Renal pelvis (tissue), 1 donor: ENCODE measurements at regions not wholly inside any gene's neighbourhood (a gene's known extent, or its start where the extent isn't known, plus 50 kb on each side); places are given as distances from the start of the nearest gene placed in this dataset.
"Not testable (repeated sequence)": the region's sequence is repeated elsewhere in the genome, so short reads cannot be mapped to it uniquely, and the experiment has no call there.

Experiments
- DNase-seq: peaks from one replicate; pipeline ENCODE4 v3.0.0-alpha.2; 2013

DNA sequence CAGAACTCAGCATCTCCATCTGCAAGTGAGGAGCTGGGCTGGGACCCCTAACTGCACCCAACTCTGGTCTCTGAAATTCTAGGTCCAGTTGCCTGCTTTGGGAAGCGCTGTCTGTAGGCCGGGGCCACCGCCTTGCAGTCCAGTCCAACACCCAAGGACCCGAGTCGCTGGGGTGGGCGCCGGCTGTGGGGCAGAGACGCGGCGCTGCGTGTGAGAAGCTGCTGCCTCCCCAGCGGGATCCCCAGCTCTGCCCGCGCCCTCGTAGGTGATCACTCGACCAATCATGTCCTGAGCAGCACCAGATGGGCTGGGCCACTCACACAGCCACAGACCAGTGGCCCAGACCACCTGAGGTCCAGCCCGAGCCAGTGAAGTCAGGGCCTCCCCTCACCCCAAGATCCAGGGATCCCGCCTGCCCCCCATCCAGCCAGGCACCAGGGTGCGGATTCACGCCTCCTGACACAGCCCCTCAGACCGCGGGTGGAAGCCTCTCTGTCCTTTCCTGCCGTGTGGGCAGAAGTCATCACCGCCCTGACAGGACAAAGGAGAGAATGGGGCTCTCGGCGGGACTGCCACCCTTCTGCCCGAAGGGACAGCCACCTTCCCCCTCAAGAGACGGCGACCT is 67.4 kb upstream of the ADGRA1 start:
- no peak for DNase-seq

DNA sequence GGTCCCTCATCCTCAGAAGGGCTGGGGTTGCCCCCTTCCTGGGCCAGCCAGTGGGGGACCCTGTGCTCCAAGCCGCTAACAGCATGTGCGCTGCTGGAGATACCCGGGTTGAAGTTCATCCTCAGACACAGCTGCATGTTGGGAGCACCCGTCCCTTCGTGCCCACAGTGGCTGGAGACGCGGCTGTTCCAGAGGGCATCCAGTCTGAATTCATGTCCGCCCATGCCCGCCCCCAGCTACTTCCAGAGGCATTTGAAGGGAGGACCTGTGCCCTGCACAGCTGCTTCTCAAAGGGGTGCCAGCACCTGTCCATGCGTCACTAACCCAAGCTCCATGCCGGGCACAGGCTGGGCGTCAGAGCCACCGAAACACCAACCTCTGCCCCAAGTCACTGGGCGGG is 68.1 kb upstream of the ADGRA1 start:
- no peak for DNase-seq

DNA sequence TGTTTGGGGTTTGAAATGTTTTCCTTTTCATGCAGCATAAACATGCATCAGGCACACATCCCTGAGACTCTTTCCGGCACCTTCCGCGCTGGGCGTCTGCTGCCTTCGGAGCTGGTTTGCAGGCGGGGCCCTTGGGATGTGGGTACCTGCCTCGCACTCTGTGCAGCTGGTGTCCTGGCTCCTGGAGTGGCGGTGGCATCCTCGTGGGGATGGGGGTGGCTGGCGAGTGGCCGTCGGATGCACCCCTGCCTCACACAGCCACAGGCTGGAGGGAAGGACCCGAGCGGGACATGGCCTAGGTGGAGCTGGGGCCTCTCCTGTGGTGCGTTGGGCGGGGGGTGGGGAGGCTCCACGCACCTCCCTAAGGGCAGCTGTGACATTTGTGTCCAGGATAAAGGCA is 68.5 kb upstream of the ADGRA1 start:
- no peak for DNase-seq

- DNase-seq: no peak
Observed at GRCh38 chr10:133018491-133018890, 69.2 kb upstream of the ADGRA1 start.

GRCh38 chr10:133017203-133017601 is 70.5 kb upstream of the ADGRA1 start:
- DNase-seq: no peak

DNA sequence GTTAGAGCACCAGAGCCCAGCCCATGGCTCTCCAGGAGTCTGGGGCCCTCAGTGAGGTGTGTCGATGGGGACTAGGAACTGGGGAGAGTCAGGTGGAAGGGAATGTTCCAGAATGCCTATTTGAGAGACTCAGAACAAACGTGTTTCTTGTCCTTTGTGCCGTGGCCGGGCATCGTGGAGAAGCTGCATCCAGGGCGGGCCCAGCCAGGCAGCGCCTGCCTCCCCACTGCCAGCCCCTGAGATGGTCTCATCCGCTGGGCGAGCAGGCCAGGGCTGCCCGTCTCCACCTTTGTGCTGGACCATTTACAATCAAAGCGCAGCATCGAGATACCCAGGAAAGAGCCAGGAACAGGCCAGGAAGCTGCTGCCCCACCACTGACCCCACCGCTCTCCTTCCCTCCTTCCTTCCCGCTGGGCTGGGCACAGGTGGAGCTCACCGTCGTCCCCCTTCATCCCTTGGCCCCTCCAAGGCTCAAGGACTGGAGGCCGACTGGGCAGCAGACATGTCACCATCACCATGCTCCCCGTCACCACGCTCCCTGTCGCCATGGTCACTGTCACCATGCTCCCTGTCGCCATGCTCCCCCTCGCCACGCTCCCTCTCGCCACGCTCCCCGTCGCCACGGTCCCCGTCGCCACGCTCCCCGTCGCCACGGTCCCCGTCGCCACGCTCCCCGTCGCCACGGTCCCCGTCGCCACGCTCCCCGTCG is 71.1 kb upstream of the ADGRA1 start:
- no peak for DNase-seq

- DNase-seq: no peak
Observed at GRCh38 chr10:133015816-133016462, 71.8 kb upstream of the ADGRA1 start.

- no peak for DNase-seq
Observed at GRCh38 chr10:133015321-133015720, 72.4 kb upstream of the ADGRA1 start.

DNA sequence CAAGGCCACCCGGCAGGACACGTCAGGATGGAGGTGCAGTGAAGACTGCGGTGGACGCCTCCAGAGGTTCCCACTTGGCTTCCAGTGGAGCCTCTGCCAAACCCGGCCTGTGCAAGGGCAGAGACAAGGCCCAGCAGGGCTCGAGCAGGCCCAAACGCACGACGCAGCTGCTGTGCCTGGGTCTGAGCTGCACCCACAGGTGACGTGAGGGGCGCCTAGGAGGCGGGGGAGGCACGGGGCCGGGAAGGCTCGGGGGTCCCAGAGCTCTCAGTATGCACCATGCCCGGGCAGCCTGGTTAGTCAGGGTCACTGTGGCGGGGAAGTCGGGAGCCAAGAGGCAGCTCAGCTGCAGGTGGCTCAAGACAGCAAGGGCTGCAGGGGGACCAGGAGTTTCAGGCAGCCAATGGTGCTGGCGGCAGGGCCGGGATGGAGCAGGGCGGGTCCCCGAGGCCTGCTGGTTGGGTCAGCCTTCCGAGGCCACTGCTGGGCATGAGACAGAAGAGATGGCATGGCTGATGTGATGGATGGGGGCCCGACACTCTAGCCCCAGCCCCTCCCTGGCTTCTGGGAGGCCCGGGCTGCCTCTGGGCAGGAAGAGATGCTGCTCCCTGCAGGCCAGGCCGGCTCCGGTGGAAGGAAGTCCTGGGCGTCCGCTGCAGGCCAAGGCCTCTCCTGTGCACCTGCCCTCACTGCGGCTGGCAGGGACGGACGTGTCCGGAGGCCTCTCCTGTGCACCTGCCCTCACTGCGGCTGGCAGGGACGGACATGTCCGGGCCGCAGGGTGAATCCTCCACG is 72.2 kb upstream of the CFAP46 start:
- DNase-seq: no peak

GRCh38 chr10:133013463-133013862 is 71.1 kb upstream of the CFAP46 start:
- no peak for DNase-seq

DNA sequence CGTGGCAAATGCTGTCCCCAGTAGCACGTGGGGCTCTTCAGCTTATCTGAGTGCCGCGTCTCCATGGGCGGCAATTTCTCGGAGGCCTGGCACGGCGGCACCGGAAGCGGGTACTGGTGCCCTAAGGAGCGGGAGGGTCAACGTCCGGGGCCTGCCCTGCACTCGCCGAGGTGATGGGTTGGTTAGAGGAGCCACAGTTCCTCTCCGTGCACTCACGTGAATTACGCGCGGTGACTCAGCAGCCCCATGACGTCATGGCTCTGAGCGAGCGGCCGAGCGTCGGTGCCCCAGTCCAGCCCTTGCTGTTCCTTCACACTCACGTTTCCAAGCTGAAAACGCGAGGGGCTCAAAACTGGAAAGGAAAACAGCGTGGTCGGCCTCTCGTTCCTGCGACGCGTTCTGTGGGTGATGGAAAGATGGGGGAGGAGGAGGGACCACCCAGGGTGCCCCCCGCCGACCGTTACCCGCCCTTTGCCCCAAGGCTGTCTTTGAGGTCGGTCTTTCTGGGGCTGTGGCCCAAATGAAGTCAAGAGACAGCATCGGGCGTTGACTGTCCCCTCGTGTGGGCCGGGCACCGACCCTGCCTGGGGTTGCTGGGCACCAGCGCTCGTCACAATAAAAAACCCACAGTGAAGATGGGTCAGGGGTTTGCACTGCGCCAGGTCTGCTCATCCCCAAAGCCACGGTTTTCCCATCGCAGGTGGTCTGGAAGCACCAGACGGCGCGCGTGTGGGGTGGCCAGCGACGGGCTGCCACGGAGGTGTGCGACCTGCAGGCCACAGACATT is 70.4 kb upstream of the CFAP46 start:
- DNase-seq: no peak

GRCh38 chr10:133011882-133012281 is 69.5 kb upstream of the CFAP46 start:
- no peak for DNase-seq

- DNase-seq: not testable (repeated sequence)
Observed at GRCh38 chr10:133011393-133011792, 69.0 kb upstream of the CFAP46 start.

DNA sequence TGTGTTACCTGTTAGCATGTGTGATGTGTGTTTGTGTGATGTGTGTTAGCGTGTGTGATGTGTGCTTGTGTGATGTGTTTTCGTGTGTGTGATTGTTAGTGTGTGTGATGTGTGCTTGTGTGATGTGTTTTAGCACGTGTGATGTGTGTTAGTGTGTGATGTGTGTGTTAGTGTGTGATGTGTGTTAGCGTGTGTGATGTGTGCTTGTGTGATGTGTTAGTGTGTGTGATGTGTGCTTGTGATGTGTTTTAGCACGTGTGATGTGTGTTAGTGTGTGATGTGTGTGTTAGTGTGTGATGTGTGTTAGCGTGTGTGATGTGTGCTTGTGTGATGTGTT is 68.4 kb upstream of the CFAP46 start:
- not testable (repeated sequence) for DNase-seq

DNA sequence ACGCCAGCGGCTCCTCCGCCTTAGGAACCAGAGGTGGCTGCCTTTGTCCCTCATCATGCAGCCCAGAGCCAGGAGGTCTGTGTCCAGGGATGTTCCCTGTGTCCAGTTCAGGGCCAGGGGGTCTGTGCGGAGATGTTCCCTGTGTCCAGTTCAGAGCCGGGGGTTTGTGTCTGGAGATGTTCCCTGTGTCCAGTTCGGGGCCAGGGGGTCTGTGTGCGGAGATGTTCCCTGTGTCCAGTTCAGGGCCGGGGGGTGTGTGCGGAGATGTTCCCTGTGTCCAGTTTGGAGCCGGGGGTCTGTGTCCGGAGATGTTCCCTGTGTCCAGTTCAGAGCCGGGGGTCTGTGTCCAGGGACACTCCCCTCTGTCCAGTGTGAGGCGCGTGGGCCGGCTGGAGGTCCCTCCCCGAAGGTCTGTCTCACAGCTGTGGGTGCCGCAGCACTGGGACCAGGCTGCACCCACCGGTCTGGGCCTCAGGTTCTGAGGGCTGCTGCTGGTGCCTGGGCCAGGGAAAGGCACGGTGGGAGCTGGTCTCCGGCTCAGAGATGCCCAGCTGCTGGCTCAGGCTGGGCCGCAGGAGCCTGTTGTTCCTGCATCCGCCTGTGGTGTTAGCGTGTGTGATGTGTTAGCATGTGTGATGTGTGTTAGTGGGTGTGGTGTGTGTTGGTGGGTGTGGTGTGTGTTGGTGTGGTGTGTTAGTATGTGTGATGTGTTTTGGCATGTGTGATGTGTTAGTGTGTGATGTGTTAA is 67.9 kb upstream of the CFAP46 start:
- no peak for DNase-seq

DNA sequence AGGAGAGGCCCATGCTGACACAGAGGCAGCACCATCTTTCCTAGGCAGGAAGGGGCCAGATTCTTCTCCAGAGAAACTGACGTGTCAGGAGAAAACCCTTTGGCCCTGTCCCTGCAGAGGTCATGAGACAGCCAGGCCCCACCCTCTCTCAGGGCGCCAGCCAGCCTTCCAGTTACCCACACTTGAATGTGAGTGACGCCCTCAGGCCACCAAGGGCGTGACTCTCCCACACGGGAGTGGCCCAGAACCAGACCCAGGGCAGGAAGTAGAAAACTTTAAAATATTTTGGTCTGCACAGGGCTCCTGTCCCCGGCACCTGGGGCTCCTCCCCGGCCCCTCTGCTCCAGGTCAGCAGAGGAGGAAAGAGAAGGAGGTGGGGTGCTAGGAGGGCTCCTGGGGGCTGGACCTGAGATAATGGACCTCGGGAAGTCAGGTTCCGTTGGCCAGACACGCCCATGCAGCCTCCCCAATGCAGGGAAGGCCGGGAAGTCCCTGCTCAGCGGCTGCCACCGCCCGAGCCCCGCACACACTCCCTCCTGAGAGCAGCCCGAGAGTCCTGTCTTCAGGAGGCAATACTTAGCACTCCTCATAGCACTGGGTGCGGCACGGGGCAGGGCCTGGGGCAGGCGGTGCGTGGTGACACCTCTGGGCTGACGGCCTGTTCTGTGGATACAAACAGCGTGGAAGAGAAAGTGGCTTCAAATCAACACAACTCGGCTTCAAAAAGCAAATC is 67.0 kb upstream of the CFAP46 start:
- DNase-seq: no peak

- DNase-seq: no peak
Observed at GRCh38 chr10:133008736-133009135, 66.4 kb upstream of the CFAP46 start.

DNA sequence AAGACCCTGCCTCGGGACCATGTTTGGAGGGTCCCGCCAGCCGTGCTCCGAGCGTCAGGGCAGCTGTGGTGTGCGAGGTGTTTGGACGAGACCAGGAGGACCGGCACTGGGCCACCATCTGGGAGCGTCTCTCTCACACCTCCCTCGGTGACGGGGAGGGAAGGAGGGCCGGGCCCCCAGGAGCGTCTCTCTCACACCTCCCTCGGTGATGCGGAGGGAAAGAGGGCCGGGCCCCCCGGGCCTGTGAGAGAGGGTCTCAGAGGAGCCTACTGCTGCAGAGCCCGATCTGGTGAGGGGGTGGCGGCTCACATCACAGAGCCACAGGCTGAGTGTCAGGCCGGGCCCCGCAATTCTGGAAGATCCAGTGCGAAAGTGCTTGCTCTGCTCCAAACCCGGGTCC is 65.8 kb upstream of the CFAP46 start:
- no peak for DNase-seq

DNA sequence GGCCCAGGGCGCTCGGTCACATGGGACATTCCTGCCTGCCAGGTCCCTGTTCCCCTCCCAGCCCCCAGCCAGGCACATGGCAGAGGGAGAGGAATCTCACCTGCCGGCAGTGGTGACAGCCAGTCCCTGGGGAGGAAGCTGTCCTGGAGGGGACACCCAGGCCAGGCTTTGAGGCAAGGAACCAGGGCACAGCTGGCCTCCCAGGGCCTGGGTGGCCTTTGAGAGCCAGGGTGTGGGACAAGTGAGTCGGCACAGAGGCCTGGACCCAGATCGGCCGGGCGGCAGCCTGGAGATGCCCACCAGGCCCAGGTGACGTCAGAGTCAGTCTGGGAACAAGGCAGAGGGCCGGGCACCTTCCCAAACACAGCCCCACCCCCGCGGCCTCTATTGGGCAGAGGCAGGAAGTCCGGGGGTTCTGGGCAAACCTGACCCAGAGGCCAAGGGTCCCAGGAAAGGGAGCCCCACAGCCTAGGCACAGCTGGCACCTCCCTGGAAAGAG is 65.0 kb upstream of the CFAP46 start:
- DNase-seq: no peak

GRCh38 chr10:133006806-133007205 is 64.4 kb upstream of the CFAP46 start:
- no peak for DNase-seq
